ENCODE measurements at regions not wholly inside any gene's neighbourhood (a gene's known extent, or its start where the extent isn't known, plus 50 kb on each side); places are given as distances from the start of the nearest gene placed in this dataset.
A peak's percentile ranks its signal among the peaks of the same experiment; 100 is the strongest.
"Not testable (repeated sequence)": the region's sequence is repeated elsewhere in the genome, so short reads cannot be mapped to it uniquely, and the experiment has no call there.

DNA sequence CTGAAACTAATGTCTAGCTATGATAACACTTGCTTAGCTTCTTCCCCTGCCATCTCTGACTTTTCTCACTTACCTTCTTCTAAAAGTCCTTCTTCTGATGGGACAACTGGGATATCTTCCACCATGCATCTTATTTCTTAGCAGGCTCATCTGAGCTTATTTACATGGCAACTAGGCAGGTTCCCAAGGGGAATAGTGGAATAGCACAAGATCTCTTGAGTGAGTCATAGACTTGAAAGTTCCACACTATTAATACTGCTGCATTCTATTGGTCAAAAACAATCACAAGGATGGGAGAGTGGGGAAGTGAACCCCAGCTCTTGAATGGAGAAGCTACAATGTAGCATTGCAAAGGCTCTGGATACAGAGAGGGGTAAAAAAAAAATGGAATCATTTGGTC is 142.1 kb downstream of the HAO1 start:
- H3K9me3 ChIP-seq, result no peaks in the 10 kb centered on the region
- no peak overlapping the region for H3K4me3 ChIP-seq
- peaks cover 0 to 3% of the 10 kb centered on the region in 2 donors for H3K27me3 ChIP-seq
- DNase-seq, result no peak
- intact Hi-C loops (cut with DNase I), result no loop called here
- H3K27ac ChIP-seq, result no peak overlapping the region
- no peak for ATAC-seq
- TF ChIP-seq, protein P1, sequence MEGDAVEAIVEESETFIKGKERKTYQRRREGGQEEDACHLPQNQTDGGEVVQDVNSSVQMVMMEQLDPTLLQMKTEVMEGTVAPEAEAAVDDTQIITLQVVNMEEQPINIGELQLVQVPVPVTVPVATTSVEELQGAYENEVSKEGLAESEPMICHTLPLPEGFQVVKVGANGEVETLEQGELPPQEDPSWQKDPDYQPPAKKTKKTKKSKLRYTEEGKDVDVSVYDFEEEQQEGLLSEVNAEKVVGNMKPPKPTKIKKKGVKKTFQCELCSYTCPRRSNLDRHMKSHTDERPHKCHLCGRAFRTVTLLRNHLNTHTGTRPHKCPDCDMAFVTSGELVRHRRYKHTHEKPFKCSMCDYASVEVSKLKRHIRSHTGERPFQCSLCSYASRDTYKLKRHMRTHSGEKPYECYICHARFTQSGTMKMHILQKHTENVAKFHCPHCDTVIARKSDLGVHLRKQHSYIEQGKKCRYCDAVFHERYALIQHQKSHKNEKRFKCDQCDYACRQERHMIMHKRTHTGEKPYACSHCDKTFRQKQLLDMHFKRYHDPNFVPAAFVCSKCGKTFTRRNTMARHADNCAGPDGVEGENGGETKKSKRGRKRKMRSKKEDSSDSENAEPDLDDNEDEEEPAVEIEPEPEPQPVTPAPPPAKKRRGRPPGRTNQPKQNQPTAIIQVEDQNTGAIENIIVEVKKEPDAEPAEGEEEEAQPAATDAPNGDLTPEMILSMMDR (IDR thresholded peaks at IDR 0.05), result no peak
- no peaks in the 10 kb centered on the region for H3K36me3 ChIP-seq
- no peaks in the 10 kb centered on the region for H3K4me1 ChIP-seq

DNA sequence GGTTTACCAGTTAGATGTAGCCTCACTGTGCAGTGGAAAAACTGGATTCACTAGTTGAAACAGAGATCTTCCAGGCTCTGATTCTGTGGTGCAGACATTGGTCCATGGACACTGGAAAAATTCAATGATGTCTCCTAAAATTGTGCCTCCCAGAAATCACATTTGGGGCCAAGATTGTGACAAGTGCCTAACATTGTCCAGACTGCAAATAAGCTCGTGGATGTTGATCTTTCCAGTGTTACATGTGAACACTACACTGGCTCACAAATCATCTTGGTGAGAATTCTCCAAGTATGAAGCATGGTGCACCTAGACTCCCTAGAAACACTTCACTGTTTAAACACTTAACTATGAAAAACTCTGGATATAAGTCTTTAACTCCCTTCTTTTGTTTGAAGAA is 140.4 kb downstream of the HAO1 start:
- DNase-seq, result no peak
- Histone ChIP-seq H3K4me1 (no peaks in the 10 kb centered on the region), H3K27me3 (peaks cover 0 to 13% of the 10 kb centered on the region in 2 donors), H3K36me3 (no peaks in the 10 kb centered on the region), H3K9me3 (peaks cover 0 to 4% of the 10 kb centered on the region in 2 donors), H3K4me3 (no peak overlapping the region), H3K27ac (no peak overlapping the region)
- no peak for ATAC-seq
- TF ChIP-seq, protein P1 (IDR thresholded peaks at IDR 0.05), result no peak
- intact Hi-C loops (cut with DNase I), result no loop called here

DNA sequence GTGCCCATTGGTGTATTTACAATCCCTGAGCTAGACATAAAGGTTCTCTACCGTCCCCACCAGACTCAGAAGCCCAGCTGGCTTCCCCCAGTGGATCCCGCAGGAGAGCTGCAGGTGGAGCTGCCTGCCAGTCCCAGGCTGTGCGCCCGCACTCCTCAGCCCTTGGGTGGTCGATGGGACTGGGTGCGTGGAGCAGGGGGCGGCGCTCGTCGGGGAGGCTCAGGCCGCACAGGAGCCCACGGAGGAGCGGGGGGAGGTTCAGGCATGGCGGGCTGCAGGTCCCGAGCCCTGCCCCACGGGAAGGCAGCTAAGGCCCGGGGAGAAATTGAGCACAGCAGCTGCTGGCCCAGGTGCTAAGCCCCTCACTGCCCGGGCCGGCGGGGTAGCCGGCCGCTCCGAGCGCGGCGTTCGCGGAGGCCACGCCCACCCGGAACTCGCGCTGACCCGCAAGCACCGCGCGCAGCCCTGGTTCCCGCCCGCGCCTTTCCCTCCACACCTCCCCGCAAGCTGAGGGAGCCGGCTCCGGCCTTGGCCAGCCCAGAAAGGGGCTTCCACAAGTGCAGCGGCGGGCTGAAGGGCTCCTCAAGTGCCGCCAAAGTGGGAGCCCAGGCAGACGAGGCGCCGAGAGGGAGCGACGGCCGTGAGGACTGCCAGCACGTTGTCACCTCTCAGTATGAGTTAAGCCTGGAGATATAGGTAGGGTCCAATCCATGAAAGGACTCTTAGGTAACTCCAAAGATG is 136.7 kb downstream of the HAO1 start:
- H3K36me3 ChIP-seq; H3K4me1 ChIP-seq; intact Hi-C loops (cut with DNase I); ATAC-seq; H3K4me3 ChIP-seq; H3K27ac ChIP-seq: not testable (repeated sequence)
- peaks cover 0 to 13% of the 10 kb centered on the region in 2 donors for H3K27me3 ChIP-seq
- peak in 1 of 4 donors; percentile 75 for DNase-seq
- peaks cover 0 to 25% of the 10 kb centered on the region in 2 donors for H3K9me3 ChIP-seq

DNA sequence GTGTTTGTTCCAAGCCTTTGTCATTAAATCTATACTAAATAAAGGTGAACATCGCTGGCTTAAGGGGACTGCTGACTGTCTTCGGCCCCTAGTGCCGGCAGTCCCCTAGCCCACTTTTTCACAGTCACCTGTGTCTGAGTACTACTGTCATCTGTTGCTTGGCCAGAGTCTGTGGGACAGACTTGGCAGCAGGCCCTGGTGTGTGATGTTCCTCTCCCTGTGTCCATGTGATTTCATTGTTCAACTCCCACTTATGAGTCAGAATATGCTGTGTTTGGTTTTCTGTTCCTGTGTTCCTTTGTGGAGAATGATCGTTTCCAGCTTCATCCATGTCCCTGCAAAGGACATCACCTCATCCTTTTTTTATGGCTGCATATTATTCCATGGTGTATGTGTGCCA is 133.4 kb downstream of the HAO1 start:
- Histone ChIP-seq H3K27ac (no peak overlapping the region), H3K27me3 (peaks cover 0 to 13% of the 10 kb centered on the region in 2 donors), H3K4me1 (no peaks in the 10 kb centered on the region), H3K9me3 (peaks cover 0 to 32% of the 10 kb centered on the region in 2 donors), H3K4me3 (no peak overlapping the region), H3K36me3 (no peaks in the 10 kb centered on the region)
- DNase-seq (peak in 1 of 4 donors; percentile 27), ATAC-seq (no peak)
- intact Hi-C loops (cut with DNase I), result no loop called here
- TF ChIP-seq, protein P1 (IDR thresholded peaks at IDR 0.05), result no peak

DNA sequence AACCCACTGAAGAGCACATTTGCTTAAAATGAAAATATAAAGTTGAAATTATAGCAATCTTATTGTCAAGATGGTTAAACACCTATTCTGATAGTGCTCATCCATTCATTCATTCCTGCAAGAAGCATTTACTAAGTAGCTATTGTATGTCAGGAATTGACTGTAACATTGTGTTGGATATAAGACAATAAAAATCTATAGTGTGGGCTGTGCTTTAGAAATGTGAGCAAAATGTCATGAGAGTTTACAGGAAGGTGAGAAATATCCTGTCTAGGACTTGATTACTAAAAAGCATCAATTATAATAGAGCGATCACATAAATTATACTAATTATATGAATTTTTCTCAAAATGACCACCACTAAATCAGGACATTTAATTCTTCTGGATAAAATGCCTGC is 123.0 kb downstream of the HAO1 start:
- no peaks in the 10 kb centered on the region for H3K36me3 ChIP-seq
- H3K4me3 ChIP-seq, result no peak overlapping the region
- DNase-seq, result no peak
- H3K27me3 ChIP-seq, result no peaks in the 10 kb centered on the region
- ATAC-seq, result no peak
- no peaks in the 10 kb centered on the region for H3K4me1 ChIP-seq
- no peaks in the 10 kb centered on the region for H3K9me3 ChIP-seq
- intact Hi-C loops (cut with DNase I), result no loop called here
- TF ChIP-seq, protein P1 (IDR thresholded peaks at IDR 0.05), result no peak
- H3K27ac ChIP-seq, result no peak overlapping the region

DNA sequence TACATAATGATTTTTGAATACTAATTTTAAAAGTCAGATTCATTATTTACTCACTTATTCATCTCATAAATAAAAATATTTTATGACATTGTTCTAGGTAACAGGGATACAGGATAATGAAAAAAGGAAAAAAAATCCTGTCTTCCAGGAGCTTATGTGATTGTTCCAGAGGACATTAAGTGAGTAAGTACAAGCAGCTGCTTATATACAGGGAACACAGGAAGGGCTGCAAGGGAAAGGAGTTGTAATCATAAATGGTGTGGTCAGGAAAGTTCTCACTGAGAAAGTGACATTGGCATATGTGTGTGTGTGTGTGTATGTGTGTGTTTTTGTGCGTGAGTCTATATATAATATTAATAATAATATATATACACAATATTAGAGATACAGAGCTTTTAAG is 121.8 kb downstream of the HAO1 start:
- H3K4me1 ChIP-seq, result no peaks in the 10 kb centered on the region
- no peak overlapping the region for H3K4me3 ChIP-seq
- no peak overlapping the region for H3K27ac ChIP-seq
- H3K36me3 ChIP-seq, result no peaks in the 10 kb centered on the region
- ATAC-seq, result no peak
- TF ChIP-seq, protein P1 (IDR thresholded peaks at IDR 0.05), result no peak
- no peaks in the 10 kb centered on the region for H3K27me3 ChIP-seq
- no peaks in the 10 kb centered on the region for H3K9me3 ChIP-seq
- DNase-seq, result no peak
- intact Hi-C loops (cut with DNase I), result no loop called here
